Right ventricle myocardium inferior (tissue), 1 donor: ENCODE measurements at regions not wholly inside any gene's neighbourhood (a gene's known extent, or its start where the extent isn't known, plus 50 kb on each side); places are given as distances from the start of the nearest gene placed in this dataset.
"Not testable (repeated sequence)": the region's sequence is repeated elsewhere in the genome, so short reads cannot be mapped to it uniquely, and the experiment has no call there.

Source experiments
- ATAC-seq: fragments of 200-7000 bp; cut with Tn5 transposase; one replicate; pipeline ENCODE4 v1.9.1; 2020; ENCODE audit warnings: mild to moderate bottlenecking, moderate library complexity
- DNase-seq: peaks from one replicate; pipeline ENCODE4 v3.0.0; 2021; ENCODE audit errors: missing footprints
- intact Hi-C: fragments of 100-400 bp; cut with DNase I; formaldehyde crosslinking; loops from one replicate; pipeline ENCODE4 v1.11.0; 2022
- microRNA-seq: library from miRNA; unstranded; fragments of <30 nt; microRNA quantifications from one replicate; pipeline ENCODE4 v1.2.0, GENCODE V29; 2020
- donor health status: DM: no; HTN: yes; CAD: no; lungs with severe emphysema.

- peak; percentile 94 for ATAC-seq
- intact Hi-C loops, result no loop called here
- DNase-seq, result no peak
These were observed 59.2 kb upstream of the PRSS16 start for GRCh38 chr6:27188061-27188884.

GRCh38 chr6:27188885-27189418 is 58.5 kb upstream of the PRSS16 start:
- DNase-seq (no peak), ATAC-seq (peak; percentile 90)
- intact Hi-C loops, result no loop called here

GRCh38 chr6:27190126-27190525 is 57.4 kb upstream of the PRSS16 start:
- DNase-seq (no peak), ATAC-seq (no peak)
- intact Hi-C loops, result no loop called here

GRCh38 chr6:27194453-27194852 is 53.0 kb upstream of the PRSS16 start:
- DNase-seq, intact Hi-C loops, ATAC-seq: not testable (repeated sequence)

GRCh38 chr6:27195547-27195946 is 52.0 kb upstream of the PRSS16 start:
- ATAC-seq, DNase-seq, intact Hi-C loops: not testable (repeated sequence)

Small RNAs in the stretch of these regions (microRNA-seq; reads per million reads assigned to microRNA genes)
- 1.1 reads per million for gene MIR3143
